SHP77 (cell line): ENCODE measurements at regions not wholly inside any gene's neighbourhood (a gene's known extent, or its start where the extent isn't known, plus 50 kb on each side); places are given as distances from the start of the nearest gene placed in this dataset.

Source experiments
- DNase-seq, 2 experiments: peaks; one replicate each; lab custom pipeline; 2025; lab: John Stamatoyannopoulos, UW

DNA sequence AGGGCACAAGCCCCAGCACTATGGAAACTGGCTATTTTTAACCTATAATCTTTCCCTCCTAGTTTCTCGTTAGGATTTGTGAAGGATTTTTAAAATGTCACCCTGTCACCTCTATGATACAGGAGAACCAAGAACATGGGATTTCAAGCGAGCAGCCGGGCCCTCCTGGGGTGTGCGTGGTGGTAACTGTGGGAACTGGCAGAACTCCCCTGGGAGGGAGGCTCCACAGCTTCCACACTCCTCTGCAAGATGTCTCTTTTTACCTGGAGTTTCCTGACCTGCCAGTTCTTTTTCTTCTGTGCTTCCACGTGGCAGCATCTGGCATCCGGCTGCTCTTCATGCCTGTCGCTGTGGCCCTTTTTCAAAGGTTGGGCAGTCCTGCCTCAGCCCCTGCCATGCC, 386.3 kb upstream of the MYT1L start:
- DNase-seq, result no peak

DNA sequence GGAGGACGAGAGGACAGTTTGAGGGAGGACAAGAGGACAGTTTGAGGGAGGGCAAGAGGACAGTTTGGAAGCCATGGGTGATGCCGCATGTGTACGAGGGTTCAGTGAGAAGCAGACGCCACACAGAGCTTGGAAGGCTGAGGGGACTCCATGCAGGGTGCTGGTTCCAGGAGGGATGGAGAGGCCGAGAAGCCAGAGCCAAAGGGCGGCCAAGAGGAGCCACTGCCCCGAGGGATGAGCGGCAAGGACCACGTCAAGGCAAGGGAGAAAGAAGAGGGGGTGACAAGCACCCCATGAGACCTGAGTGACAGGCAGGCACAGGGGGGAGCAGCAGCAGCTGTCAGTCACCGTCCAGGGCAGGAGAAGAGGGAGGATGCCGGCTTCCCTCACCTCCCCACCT, 385.7 kb upstream of the MYT1L start:
- DNase-seq, result no peak

DNA sequence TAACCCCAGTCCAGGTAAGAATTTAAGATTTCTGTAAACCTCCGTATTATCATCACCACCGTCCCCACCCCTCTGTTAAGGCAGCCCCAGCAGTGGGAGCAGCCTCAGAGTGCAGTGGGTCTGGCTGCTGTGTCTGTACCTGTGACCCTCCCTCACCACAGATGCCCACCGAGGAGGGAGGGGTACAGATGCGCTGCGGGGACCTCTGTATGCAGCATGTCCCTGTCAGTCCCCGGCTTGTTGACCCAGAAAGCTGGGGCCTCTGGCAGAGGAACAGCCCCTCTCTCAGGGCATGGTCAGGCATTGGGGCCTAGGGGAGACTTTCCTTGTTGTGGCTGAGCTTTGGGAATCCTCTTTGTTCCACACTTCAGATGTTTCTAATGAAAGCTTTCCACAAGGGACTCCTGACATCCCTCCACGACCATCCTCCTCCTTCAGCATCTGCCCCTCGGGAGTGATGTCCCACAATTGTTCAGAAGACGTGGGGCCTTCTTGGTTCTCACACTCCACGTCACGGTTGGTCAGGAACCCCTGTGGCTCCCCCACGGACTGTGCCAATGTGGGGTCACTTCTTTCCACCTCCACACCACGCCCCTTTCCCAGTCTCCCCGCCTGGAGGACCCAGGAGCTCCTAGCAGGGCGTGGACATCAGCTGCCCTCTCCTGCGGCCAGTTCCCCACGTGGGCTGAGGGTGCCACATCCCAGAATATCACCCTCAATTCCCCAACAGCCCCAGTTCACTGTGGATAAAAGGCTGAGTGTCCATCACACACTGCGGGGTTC, 384.2 kb upstream of the MYT1L start:
- DNase-seq, result no peak

DNA sequence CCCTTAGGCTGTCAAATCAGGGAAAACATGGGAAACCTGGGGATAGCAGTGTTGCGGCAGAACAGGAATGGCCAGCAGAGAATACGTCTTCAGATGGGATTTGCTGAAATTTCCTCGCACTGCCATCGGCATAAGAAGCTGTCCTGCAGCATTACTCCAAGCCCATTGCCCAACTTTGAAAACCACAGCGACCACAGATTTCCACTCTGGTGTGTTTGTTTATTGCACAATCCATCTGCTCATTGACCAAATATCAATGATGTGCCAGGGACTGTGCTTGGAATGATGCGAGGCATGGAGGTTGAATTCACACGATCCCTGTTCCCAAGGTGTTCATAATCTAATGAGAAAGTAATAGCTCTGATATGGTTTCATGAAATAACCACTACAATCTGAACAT, 383.3 kb upstream of the MYT1L start:
- DNase-seq, result no peak

DNA sequence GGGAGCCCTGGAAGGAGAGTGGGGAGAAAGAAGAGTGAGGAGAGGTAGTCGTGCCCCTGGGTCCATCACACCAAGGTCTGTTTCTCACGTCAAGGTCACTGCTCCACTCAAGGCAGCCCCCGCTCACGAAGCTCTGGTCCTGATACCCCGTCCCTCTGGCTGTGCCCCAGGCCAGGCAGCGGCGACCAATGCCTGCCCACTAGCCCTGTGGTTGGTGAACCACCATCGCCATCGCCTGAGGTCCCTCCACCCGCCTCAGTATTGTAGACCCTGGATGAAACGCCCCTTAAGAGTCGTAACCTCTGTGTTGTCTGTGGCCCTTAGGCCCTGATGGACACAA, 378.3 kb upstream of the MYT1L start:
- DNase-seq, result no peak

DNA sequence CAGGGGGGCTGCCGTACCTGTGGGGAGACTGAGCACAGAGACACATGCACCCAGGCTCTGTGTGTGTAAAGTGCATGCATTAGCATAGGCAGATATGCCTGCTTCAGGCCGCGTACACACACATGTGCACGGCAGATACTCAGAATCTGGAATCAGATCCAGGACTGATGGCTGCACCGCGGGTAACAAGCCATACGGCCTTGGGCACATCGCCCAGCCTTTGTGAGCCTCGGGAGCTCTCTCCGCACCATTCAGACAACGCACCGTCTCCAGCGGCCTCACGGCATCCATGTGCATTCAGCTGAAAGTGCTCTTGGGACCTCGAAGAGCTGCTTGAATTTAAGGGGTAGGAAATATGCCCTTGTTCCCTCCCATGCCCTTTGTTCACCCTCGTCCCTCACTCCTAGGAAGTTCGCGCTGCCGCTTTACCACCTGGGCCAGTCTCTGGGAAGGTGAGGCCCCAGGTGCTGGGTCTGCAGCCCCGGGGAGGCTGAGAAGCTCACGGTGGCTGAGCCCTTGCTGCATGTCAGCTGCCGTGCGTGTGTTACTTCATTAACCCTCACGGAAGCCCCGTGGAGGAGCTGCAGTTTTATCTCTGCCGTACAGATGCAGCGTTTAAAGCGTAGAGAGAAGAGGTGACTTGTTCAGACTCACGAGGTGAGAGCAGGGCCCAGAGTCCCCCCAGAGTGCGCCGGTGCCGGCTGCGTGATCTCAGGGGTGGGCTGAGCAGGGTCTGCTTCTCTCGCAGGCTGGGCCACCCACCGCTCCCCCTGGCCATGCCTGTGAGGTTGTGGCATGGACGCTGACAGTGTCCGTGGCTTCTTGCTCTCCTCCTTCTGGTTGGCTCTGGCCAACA, 377.7 kb upstream of the MYT1L start:
- DNase-seq, result no peak

DNA sequence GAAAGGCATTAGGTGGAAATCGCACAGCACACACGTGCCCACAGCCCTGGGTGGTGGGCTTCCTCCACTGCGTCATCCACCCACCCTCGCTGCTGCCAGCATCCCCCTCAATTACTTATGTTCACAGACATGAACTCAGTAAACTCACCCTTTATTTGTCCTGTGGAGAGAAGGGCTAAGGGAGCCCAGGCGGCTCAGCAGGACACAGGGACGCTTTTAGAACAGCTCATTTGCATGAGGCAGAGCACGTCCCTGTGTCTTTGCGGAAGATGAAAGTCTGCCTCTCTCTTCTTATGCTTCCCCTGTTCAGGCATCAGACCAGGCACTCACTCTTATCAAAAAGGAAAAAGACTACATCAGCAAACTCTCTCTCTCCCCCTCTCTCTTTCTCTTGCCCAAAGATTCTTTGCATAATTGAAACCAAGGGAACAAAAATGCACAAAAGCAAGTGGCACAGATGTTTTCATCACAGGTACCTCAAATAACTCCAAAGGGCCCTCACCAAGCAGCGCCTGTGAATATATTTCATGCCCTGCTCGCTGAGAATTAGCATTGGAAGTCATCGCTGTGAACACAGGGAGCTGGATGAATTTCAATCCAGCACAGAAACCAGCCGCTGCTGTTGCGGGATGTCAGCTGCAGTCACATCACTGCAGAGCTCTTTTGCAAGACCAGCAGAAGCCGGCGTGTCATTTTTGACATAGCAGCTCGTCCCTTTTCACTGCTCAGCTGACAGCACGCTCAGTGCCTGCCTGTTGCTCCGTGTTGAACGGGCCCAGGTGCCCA, 376.3 kb upstream of the MYT1L start:
- DNase-seq, result no peak

DNA sequence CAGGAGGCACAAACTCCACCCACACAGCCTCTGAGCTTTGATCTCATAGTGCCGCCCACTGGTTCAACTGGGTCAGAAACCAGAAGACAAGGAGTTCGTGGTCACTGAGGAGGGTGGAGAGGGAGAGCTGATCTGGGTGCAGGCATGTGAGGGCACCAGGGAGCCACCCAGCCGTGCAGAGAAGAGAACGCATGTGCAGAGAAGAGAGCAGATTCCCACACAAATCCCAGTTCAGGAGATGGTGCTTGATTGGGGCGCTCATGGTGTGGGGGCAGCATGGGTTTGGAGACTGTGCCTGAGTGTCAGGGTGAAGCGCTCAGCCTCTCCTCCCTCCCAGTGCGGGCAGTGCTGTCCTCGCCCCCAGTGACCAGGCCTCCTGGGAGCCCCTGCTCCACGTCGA, 375.2 kb upstream of the MYT1L start:
- no peak for DNase-seq

DNA sequence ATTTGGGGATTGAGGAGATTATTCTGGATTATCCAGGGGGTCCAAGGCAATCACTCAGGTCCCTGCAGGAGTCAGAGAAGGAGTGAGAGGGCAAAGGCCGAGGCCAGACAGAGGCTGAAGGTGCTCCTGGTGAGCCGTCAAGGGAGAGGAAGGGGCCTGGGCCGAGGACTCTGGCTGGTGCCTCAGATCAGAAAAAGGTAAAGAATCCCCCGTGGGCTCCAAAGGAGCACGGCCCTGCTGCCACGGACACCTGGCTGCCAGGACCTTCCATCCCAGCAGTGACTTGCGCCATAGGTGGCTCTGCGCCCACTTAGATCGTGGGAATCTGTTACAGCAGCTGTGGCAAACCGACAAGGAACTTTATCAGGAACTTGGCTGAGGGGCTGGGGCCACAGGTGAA, 374.8 kb upstream of the MYT1L start:
- DNase-seq, result no peak

DNA sequence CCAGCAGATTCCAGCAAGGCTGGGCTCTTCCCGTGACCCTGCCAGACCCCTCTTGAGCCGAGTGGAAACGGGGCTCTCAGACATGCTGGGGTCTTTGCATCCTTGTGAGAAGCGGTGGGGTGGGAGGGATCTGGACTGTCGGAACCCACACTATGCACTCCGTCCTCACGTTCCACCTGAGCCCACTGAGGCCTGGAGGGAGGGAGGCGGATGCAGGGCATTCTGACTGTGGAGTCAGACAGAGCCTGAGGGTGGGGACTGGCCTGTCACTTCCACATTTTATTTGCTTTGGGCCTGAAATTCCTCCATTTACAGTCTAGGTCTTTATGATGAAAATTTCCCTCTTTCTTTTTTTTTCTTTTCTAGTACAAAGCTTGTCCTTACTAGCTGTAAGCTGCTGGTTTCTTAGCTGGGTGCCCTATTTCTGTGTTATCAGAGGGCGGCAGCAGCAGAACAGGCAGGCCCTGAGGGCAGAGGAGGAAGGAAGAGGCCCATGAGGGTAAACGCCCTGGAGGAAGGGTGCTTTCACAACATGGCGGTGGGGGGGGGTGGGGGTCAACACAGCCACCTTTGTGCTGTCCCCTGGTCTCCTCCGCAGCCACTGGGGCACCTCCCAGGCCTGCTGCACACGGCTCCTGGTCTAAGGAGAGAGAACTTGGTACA, 373.5 kb upstream of the MYT1L start:
- DNase-seq, result no peak

DNA sequence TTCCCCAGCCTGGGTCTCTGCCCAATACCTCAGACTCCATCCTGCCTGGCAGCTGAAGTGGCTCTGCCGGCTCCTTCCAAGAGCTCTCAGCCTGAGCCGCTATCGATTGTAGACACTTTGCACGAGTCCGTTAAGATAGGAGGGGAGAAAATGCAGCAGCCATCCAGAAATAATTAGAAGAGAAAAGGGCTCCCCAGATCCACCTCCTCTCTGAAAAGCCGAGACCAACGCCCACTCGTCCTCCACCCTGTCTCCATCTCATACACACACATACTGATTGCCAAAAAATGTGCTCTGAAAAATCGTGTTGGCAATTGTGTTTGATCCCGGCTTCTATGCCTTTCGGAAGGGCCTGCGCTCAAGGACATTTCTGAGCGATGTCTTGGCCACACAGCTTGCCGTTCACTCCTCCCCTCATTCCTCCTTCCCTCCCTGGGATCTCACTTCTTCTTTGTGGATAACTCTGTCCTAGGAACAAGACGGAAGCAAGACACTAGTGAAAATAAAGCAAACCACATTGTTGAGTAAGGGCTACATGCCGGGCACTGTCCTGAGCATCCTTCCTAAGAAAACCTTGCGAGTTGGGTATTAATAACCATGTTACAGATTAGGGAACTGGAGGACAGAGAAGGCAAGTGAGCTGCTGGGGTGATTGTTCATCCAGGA, 372.8 kb upstream of the MYT1L start:
- no peak for DNase-seq

DNA sequence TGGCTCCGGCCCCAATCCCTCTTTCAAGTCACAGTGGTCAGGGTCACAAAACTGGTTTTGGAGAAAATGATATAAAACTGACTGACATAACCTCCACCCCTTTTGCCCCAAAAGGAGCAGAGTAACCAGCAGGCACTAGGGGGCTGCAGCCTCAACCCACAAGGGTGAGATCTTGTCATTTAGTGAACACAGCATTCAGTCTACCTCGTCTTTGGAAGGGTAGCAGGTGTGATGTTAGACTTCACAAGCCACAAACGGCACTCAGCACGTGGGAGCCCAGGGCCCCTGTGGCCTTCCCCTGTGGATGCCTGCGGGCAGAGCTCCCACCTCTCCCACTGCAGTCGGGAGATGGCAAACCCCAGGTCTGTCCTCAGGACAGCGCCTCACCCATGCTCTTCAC, 372.1 kb upstream of the MYT1L start:
- DNase-seq, result no peak

DNA sequence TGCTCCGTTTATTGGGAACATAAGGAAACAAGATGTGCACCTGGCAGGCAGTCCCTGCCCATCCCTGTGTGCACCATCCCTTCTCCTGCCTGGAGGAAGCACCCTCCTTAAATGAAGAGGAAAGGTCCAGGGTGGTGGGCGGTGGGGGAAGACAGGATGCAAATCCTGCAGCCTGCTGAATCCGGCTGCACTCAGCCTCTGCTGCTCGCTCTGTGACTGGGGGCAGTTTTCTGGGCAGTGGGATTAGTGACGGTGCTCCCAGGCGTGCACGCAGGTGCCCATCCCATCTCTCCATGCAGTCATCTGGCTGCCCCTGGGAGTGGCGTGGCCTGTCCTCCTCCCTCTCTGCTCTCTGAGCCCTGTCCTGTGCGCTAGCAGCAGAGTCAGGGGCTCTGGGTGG, 371.3 kb upstream of the MYT1L start:
- DNase-seq, result no peak

DNA sequence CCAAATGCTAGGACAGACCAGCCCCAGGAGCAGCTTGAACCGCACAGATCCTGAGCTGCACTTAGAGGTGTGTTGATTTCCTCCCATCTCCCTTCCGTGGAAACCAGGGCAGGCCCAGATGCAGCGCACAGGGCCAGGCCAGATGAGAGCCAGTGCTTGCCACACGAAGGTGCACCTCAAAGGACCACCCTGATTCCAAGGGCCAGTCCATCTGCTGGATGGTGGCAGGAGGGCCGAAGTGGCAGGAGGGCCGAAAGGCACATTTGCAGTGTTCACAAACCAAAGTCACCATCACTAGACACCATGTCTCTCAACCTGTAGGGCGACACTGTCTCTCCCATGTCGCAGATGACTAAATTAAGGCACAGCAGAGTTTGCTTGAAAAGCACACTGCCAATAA, 370.7 kb upstream of the MYT1L start:
- no peak for DNase-seq

DNA sequence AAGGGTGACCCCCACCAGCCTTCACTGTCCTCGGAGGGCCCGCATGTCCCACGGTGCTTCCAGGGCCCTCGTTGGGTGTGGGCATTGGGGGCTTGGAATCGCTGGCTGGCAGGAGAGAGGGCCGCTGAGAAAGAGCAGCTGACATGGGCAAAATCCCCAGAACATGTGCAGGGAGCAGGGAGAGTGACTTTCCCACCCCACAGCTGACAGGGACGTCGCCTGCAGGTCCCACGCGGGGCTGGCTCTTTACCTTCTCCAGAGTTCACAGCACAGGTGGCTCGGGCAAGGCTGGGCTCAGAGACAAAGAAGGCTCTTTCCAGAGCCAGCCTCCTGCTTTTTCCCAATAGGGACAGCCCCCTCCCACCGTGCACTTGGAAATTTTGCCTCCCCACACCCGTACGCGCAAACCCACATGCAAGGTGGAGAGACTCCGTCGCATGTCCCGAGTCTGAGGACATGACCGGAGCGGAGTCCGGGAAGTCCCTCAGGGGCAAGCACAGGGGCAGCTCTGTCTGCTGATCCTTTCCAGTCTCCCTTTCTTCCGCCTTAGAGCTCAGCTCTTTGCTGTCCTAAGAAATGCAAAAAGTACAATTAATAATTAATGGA, 370.2 kb upstream of the MYT1L start:
- DNase-seq, result no peak

DNA sequence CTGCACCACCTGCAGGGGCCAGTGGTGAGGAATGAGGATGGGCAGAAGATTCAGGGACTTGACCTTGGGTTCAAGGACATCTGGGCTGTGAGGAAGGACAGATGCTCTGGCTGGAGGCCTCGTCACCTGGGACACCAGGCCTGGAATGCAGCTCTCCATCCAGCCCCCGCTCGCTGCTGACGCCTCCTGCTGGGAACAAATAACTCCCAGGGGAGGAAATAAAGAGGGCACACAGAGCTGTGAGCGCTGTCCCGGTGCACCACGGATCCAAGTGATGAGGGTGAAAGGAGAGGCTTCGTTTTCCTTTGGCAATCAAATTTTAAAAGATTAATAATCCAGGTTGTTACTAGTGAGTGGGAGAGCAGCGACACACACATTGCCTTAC, 368.0 kb upstream of the MYT1L start:
- peak in 1 of 2 experiments; percentile 48 for DNase-seq

DNA sequence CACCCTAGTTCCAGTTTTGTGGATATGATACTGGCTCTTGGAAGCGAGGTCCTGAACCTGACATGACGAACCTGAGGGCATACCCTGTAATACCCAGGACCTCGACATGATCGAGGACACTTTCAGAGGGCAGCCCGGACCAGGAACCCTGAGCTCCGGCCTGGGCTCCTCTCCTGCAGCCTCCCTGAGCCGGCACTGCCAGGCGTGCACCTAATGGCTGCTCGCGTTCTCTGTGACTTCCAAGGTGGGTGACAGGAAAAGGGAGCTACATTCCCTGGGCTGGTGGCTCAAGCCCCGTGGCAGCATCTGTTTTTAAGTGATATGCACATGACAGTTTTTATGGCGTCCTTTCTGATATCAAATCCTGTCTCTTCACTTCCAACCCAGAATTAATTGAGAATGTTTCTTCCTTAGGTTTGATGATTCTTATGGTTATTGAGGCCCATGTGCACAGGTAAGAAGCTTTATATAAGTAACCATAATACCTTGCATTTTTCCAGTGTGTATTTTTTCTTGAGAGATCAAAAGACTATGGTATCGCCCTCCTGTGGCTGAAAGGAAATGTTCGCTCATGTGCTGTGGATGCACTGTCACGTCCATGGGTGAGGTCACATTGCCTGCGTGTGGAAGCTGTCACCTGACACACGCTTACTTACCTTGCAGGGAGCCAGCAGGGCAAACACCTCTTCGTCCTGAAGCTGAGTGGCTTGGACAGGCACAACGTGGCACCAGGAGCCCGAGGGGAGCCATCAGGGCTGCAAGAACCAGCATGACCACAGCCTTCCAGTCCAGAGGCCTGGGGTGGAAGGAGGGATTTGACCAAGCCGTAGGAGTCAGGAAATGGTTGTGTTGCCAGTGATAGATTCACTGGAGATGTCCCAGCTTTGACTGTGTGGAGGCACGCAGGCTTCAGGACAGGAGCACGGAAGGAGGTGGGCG, 367.4 kb upstream of the MYT1L start:
- DNase-seq, result peak; percentile 64 to 84

DNA sequence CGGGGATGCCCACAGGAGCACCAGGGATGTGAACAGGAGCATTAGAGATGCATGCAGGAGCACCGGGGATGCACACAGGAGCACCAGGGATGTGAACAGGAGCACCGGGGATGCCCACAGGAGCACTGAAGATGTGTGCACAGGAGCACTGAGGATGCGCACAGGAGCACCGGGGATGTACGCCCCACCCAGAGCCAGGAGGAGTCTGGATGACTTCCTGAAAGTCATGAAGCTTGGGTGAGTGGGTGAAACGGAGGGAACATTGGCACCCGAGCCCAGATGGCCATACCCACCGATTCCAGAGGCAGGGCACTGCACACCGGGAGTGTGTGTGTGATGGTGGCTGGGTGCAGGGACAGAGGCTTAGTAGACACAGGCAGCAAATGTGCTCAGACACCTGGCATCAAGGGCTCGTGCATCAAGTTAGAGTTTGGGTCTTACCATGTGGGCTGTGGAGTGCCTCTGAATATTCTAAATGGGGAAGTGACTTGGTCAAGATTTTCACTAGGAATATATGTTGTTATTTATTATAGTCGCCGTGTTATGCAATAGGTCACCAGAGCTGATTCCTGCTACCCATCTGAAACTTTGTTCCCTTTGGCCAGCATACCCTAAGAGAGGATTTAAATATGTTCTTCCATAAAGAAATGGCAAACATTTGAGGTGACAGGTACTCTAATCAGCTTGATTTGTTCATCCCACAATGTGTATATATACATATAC, 365.8 kb upstream of the MYT1L start:
- DNase-seq, result no peak

DNA sequence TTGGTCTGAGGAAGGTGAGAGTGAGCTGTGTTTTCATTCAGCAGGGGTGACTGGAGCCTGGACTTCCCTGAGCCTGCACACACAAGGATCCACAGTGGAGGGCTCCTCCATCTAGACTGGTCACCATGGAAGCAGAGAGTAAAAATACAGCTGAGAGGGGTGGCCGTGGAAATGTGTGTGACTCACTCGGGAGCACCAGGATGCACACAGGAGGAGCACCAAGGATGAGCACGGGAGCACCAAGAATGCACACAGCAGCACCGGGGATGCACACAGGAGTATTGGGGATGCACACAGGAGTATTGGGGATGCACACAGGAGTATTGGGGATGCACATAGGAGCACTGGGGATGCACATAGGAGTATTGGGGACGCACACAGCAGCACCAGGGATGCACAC, 365.2 kb upstream of the MYT1L start:
- no peak for DNase-seq

DNA sequence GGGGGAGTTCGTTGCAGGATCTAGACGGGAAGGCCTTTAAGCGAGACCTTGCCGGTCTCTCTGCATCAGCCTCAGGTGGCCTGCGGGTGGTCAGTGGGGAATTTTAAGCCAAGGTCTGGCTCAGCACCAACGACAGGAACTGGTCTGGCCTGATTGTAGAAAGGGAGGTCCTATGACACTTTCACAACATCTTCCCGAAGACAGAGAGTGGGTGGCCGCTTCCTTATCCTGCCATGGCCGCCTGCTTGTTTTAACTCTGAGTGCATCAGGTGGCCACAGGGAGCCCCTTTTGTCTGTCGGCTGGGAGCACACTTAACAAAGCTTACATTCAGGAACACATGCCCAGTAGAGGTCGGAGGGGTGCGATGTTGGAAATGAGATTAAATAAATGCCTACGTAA, 363.7 kb upstream of the MYT1L start:
- no peak for DNase-seq
